ENCODE measurements at regions not wholly inside any gene's neighbourhood (a gene's known extent, or its start where the extent isn't known, plus 50 kb on each side); places are given as distances from the start of the nearest gene placed in this dataset.
"Not testable (repeated sequence)": the region's sequence is repeated elsewhere in the genome, so short reads cannot be mapped to it uniquely, and the experiment has no call there.

- DNase-seq = no peak
These were observed 168.2 kb downstream of the TBC1D2B start for GRCh38 chr15:77909182-77909940.

DNA sequence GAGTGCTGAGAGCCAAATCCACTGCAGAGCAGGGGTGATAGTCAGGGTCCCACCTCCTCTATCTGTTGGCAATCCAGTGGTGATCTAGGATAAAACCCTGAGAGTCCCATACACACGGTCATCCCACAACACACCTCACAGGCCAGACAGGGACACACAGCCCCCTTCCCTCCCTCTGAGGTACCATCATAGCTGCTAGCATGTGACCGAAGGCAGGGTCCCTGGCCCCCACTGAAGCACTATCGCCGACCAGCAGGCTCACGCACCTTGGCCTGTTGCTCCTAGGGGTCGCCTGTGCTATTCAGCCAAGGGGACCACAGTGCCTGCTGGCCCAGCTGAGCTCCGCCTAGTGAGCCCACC is 168.8 kb downstream of the TBC1D2B start:
- not testable (repeated sequence) for DNase-seq

- no peak for DNase-seq
These were observed 169.4 kb downstream of the TBC1D2B start for GRCh38 chr15:77907824-77908751.

GRCh38 chr15:77906062-77906990 is 171.2 kb downstream of the TBC1D2B start:
- DNase-seq = not testable (repeated sequence)

DNA sequence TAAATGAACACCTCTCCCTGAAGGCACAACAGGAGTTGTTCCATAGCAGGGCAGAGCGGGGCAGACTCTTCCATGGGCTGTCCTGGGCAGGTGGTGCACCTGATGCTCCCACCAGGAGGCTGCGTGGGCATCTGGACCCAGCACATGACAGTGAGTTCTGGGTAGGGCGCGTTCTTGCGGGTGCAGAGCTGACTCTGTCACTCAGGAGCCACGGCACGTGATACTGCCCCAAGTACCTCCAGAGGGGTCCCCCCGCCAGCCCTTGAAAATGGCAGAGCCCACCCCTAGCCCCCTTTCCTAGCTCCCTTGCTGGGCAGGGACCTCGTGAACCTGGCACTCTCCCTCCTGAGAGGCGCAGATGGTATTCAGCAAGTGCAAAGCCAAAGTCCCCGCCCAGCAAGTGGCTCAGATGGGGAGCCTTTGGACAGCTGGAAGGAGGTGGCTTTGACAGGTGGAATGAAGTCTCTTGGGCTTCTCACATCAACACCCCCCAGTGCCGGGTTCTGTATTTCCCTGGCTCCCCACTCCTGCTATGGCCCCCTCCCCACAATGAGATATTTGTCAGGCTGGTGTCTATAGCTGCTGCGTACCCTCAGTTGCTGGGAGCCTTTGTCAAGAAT is 172.1 kb downstream of the TBC1D2B start:
- peak; percentile 87 for DNase-seq

DNA sequence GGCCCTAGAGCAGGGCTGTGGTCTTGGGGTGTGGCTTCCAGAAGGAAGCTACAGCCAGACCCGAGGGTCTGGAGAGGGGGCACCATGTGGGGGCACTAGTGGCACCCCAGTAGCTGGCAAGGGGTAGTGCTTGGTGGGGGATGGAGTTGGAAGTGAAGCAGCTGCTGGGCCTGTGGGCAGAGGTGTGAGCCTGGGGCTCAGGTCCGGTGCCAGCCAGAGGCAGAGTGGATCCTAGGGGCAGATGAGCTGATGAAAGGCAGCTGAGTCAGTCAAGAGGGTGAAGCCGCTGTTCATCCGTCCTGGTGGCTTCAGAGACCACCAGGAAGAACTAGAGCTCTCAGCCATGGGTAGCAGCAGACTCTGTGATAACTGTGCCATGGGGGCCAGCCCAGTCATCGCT is 172.6 kb downstream of the TBC1D2B start:
- no peak for DNase-seq

DNA sequence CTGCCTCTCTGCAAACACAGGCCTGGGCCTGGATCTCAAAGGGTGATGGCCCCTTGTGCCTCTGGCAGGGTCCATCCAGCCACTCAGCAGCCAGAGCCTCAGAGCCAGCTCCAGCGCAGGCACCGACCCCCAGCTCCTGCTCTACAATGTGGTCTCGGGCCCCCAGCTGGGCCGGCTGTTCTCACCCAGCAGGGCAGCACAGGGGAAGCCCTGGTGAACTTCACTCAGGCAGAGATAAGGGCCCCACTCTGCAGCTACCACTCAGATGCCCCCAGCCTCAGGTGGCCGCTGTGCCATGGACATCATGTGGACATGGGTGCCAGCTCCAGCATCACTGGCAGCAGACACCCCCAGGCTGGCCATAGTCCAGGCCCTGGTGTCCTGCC is 173.1 kb downstream of the TBC1D2B start:
- no peak for DNase-seq

- not testable (repeated sequence) for DNase-seq
These were observed 173.6 kb downstream of the TBC1D2B start for GRCh38 chr15:77903761-77904435.

DNA sequence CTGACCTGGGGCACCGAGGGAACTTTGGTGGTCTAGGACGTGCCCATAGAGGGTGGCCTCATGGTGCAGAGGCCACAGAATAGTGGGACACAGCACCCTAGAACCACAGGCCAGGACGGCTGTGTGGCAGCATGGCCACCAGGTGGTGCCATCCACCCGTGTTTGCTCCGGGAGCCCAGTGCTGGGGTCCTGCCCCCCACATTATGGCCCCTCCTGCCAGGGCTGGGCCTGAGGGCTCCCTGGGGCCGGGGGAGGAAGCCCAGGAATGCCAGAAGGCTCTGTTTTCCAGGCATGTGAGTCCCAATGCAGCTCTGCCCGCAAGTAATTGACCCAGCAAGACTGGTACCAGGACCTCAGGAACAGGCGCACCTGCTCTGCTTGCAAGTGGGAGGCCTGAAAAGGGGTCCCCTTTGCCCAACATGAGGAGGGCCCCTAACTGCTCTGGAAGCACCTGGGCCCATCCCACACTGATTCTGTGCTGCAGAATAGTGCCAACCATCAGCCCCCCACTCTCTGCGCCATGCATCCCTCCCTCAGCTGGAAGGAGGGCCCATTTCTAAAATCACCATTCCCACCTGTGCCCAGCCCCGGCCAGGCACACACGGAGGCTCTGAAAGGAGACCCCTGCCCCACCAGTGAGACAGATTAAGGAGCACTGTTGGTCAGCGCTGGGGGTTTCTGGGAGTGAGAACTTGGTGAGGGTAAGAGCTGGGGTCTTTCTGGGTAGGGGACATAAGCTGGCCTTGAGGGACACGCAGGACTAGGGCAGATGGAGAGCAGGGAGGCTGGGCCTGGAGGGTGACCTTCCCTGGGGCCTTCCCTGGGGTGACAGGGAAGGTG is 174.4 kb downstream of the TBC1D2B start:
- DNase-seq = not testable (repeated sequence)

DNA sequence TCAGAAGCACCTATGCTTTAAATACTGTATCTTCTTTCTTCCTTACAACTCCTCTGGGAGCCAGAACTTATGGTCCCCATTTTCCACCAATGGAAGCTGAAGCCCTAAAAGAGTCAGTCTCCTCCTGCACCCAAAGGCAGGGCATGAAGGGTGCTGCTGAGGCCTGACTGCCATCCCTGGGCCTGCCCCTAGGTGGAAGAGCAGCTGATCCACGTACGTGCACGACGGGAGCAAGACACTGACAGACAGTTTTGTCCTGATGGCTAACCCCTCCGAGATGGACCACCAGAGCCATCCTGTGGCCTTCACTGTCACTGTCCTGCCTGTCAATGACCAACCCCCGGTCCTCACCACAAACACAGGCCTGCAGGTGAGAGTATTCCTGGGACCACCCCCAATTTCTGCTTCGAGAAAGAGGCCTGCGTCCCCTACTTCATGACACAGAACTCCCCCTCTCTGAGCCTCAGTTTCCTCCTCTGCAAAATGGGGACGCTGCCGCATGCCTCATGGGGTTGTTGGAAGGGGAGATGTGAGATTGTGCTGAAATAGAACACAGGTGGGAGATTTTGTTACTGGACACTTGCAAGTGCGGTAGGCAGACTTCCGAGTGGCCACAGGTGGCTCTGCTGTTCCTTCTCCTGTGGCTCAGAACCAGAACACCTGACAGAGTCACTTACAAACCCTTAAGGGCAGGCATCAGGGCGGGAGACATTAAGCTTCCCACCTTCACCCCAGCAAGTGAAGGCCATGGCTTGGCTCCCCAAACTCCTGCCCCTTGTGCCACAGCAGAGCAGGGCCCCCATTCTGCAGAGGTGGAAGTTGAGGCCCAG is 175.4 kb downstream of the TBC1D2B start:
- DNase-seq = peak; percentile 16

DNA sequence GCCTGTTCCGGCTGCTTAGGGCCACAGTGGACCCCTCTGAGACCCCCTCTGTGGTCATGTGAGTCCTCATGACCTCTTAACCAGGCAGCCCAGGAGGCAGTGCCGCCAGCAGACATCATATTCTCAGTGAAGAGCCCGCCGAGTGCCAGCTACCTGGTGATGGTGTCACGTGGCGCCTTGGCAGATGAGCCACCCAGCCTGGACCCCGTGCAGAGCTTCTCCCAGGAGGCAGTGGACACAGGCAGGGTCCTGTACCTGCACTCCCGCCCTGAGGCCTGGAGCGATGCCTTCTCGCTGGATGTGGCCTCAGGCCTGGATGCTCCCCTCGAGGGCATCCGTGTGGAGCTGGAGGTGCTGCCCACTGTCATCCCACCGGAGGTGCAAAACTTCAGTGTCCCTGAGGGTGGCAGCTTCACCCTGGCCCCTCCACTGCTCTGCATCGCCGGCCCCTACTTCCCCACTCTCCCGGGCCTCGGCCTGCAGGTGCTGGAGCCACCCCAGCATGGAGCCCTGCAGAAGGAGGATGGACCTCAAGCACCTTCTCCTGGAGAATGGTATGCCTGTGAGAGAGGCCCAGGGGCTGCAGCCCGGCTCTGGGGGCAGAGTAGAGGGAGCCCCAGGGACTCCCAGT is 176.1 kb downstream of the TBC1D2B start:
- no peak for DNase-seq

GRCh38 chr15:77900331-77900963 is 177.1 kb downstream of the TBC1D2B start:
- peak; percentile 66 for DNase-seq

DNA sequence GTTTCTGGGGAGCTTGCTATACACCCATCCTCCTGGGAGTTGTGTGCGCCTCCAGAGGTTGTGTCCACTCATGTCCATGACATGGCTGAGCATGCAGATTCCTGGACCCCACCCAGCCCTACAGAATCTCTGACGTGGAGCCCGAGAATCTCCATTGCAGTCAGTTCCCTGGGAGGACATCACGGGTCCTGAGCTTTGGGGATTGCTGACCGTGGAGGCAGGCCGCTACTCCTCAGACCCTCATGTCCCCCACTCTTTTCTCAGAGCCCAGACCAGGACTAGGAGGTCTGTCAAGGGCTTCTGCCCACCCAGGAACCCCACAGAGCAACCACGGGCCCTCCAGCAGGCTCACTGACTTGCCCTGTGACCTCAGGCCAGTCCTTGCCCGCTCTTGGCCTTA is 177.7 kb downstream of the TBC1D2B start:
- not testable (repeated sequence) for DNase-seq

DNA sequence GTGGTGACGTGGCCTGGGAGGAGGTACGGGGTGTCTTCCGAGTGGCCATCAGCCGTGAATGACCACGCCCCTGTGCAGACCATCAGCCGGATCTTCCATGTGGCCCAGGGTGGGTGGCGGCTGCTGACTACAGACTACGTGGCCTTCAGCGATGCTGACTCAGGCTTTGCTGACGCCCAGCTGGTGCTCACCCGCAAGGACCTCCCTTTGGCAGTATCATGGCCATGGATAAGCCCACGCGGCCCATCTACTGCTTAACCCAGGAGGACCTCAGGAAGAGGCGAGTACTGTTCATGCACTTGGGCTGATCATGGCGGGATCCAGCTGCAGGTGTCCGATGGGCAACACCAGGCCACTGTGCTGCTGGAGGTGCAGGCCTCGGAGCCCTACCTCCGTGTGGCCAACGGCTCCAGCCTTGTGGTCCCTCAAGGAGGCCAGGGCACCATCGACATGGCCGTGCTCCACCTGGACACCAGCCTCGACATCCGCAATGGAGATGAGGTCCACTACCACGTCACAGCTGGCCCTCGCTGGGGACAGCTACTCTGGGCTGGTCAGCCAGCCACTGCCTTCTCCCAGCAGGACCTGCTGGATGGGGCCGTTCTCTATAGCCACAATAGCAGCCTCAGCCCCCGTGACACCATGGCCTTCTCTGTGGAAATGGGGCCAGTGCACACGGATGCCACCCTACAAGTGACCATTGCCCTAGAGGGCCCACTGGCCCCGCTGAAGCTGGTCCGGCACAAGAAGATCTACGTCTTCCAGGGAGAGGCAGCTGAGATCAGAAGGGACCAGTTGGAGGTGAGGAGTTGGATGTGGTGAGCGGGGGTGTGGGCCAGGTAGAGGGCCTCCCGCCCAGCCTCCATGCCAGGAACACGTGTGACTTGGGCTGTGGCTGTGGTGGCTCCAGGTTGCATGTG is 178.4 kb downstream of the TBC1D2B start:
- no peak for DNase-seq

GRCh38 chr15:77897896-77898406 is 179.6 kb downstream of the TBC1D2B start:
- DNase-seq = no peak

DNA sequence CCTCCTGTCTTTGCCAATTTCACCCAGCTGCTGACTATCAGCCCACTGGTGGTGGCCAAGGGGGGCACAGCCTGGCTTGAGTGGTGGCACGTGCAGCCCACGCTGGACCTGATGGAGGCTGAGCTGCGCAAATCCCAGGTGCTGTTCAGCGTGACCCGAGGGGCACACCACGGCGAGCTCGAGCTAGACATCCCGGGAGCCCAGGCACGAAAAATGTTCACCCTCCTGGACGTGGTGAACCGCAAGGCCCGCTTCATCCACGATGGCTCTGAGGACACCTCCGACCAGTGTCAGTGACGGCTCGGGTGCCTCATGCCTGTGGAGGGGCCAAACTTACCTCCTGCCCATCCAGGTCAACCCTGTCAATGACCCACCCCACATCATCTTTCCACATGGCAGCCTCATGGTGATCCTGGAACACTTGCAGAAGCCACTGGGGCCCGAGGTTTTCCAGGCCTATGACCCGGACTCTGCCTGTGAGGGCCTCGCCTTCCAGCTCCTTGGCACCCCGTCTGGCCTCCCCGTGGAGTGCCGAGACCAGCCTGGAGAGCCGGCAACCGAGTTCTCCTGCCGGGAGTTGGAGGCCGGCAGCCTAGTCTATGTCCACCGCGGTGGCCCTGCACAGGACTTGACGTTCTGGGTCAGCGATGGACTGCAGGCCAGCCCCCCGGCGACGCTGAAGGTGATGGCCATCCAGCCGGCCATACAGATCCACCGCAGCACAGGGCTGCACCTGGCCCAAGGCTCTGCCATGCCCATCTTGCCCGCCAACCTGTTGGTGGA is 180.2 kb downstream of the TBC1D2B start:
- DNase-seq = not testable (repeated sequence)
